BJ (cell line): ENCODE measurements at regions not wholly inside any gene's neighbourhood (a gene's known extent, or its start where the extent isn't known, plus 50 kb on each side); places are given as distances from the start of the nearest gene placed in this dataset.

Experiments
- CTCF ChIA-PET: fragments of 350-600 bp; formaldehyde crosslinking; extraction: SDS; loops from one replicate; lab custom pipeline; 2021; ENCODE audit warnings: antibody characterized with exemption, inconsistent platforms; lab: Yijun Ruan, JAX
- POLR2A ChIA-PET: fragments of 300-600 bp; sonication (Branson Sonifier 250); formaldehyde crosslinking; extraction: SDS; loops from one replicate; lab custom pipeline; 2021; ENCODE audit warnings: antibody characterized with exemption; lab: Charles Lee
- DNase-seq: peaks from one replicate; pipeline ENCODE4 v3.0.0-alpha.2; 2011; ENCODE audit warnings: low read depth
- H3K27me3 ChIP-seq: 2 replicates; pipeline ENCODE4 v1.6.0; 2011; ENCODE audit warnings: low read length; ENCODE audit not compliant: control insufficient read depth, insufficient read depth
- H3K36me3 ChIP-seq: 2 replicates; pipeline ENCODE4 v1.5.1; 2011; ENCODE audit warnings: low read length; ENCODE audit not compliant: control insufficient read depth, insufficient read depth
- H3K4me3 ChIP-seq: 2 replicates; pipeline ENCODE4 v1.5.1; 2011; ENCODE audit warnings: low read depth, mild to moderate bottlenecking, control low read depth, low read length
- CTCF ChIP-seq: IDR thresholded peaks from 2 replicates; pipeline ENCODE4 v1.5.1; 2011; ENCODE audit warnings: low read depth, mild to moderate bottlenecking, control low read depth, inconsistent platforms, low read length, moderate library complexity; ENCODE audit not compliant: insufficient read depth

- TF ChIP-seq CTCF, result no peak
- ChIA-PET POLR2A (no interaction called here), CTCF (interaction anchor here (1.0 to 1.4 kb wide), 3 partner anchors 17 to 138 kb away, joined by 3 to 4 read pairs (median 4); no protein-coding TSS in a partner anchor)
- H3K27me3 ChIP-seq, result no peaks in the 10 kb centered on the region
- H3K36me3 ChIP-seq, result no peaks in the 10 kb centered on the region
- no peak for DNase-seq
- H3K4me3 ChIP-seq, result no peak overlapping the region
These were observed 268.4 kb upstream of the USP24 start for GRCh38 chr1:55483523-55483922.

GRCh38 chr1:55481634-55482033 lies 266.5 kb upstream of the USP24 start:
- H3K4me3 ChIP-seq, result no peak overlapping the region
- ChIA-PET POLR2A (no interaction called here), CTCF (no interaction called here)
- no peak for DNase-seq
- no peaks in the 10 kb centered on the region for H3K36me3 ChIP-seq
- TF ChIP-seq CTCF, result no peak
- no peaks in the 10 kb centered on the region for H3K27me3 ChIP-seq

GRCh38 chr1:55480029-55480795 lies 265.0 kb upstream of the USP24 start:
- H3K27me3 ChIP-seq, result no peaks in the 10 kb centered on the region
- no peak overlapping the region for H3K4me3 ChIP-seq
- ChIA-PET CTCF (interaction anchor here (1.4 to 7.1 kb wide), 4 partner anchors 10 to 368 kb away, joined by 3 to 28 read pairs (median 6); no protein-coding TSS in a partner anchor), POLR2A (no interaction called here)
- DNase-seq, result no peak
- no peaks in the 10 kb centered on the region for H3K36me3 ChIP-seq
- no peak for TF ChIP-seq CTCF

DNA sequence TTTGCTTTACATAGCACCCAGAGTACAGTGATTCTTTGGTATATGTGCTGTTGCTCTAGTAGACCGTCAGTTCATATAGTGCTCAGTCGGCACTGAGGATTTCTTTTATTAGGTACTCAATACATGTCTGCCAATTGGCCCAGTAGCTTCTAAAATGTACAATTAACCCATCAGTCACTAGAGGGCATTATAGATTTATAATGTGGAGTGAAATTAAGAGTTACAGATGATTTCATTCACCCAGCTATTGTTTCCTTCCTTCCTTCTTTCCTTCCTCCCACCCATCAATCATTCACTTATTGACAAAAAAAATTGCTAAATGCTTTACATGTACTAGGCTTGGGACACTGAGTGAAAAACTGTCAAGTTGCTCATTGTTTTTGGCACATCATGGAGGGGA lies 263.6 kb upstream of the USP24 start:
- DNase-seq, result no peak
- Histone ChIP-seq H3K36me3 (no peaks in the 10 kb centered on the region), H3K27me3 (no peaks in the 10 kb centered on the region), H3K4me3 (no peak overlapping the region)
- TF ChIP-seq CTCF, result 0 out of 2 replicates have a peak, but pooled peaks have one; percentile 11
- CTCF ChIA-PET, result interaction anchor here (0.6 to 7.1 kb wide), 12 partner anchors 10 to 1102 kb away, joined by 3 to 28 read pairs (median 3); no protein-coding TSS in a partner anchor
- POLR2A ChIA-PET, result no interaction called here

DNA sequence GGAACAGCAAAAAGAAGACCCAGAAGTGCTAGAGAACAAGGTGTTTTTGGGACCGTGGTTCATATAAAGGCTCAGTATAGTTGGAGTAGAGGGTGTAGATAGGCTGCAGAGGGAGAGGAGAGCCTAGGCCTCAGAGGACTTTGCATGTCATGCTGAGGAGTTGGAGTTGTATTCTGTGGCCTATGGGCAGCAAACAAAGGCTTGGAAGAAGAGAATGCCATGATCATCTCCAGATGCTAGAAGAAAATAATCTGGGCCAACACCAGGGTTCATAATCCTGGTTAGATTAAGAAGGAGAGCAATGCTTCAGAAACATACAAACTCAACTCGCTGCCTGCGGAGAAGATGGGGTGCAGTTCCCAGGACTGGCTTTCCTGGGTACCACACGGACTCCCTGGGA lies 262.8 kb upstream of the USP24 start:
- CTCF ChIA-PET, result interaction anchor here (1.1 to 7.1 kb wide), 3 partner anchors 13 to 1102 kb away, joined by 3 to 28 read pairs (median 3); no protein-coding TSS in a partner anchor
- no peak for DNase-seq

More for the DNA sequence above, 262.8 kb upstream of the USP24 start:
- Histone ChIP-seq H3K4me3 (no peak overlapping the region), H3K27me3 (no peaks in the 10 kb centered on the region), H3K36me3 (no peaks in the 10 kb centered on the region)
- TF ChIP-seq CTCF, result no peak
- POLR2A ChIA-PET, result no interaction called here
